ENCODE measurements at regions not wholly inside any gene's neighbourhood (a gene's known extent, or its start where the extent isn't known, plus 50 kb on each side); places are given as distances from the start of the nearest gene placed in this dataset.

GRCh38 chr4:178426871-178427270, 984.6 kb upstream of the AGA start:
- H3K27me3 ChIP-seq (ENCODE audit: control insufficient read depth, insufficient read depth, low read length), result no peaks in the 10 kb centered on the region
- peaks cover 5% of the 10 kb centered on the region for H3K9me3 ChIP-seq (ENCODE audit: control insufficient read depth, insufficient read depth, low read length)
- no peak overlapping the region for H2BK5ac ChIP-seq (ENCODE audit: low read depth, low read length, poor library complexity, severe bottlenecking)
- H2BK120ac ChIP-seq (ENCODE audit: low read depth, low read length), result no peak overlapping the region
- no peak overlapping the region for H3K4ac ChIP-seq (ENCODE audit: low read depth, low read length)
- TF ChIP-seq USF2 (IDR thresholded peaks at IDR 0.05; ENCODE audit: low read depth, low read length) (no peak), NFE2L2 (IDR thresholded peaks at IDR 0.05; ENCODE audit: low read depth, low read length) (no peak), FOS (IDR thresholded peaks at IDR 0.05; ENCODE audit: low read depth, low read length) (no peak), MAZ (IDR thresholded peaks at IDR 0.05; ENCODE audit: borderline replicate concordance, low read depth, low read length) (no peak), CHD1 (IDR thresholded peaks at IDR 0.05; ENCODE audit: low read depth, low read length) (no peak), MXI1 (IDR thresholded peaks at IDR 0.05; ENCODE audit: borderline replicate concordance, low read depth, low read length) (no peak), POLR2A (IDR thresholded peaks at IDR 0.05; ENCODE audit: low read depth, low read length) (no peak), BHLHE40 (IDR thresholded peaks at IDR 0.05; ENCODE audit: low read depth, low read length) (no peak), RCOR1 (IDR thresholded peaks at IDR 0.05; ENCODE audit: insufficient replicate concordance, low read length) (no peak), ELK1 (IDR thresholded peaks at IDR 0.05; ENCODE audit: borderline replicate concordance, low read depth, low read length) (no peak), RFX5 (IDR thresholded peaks at IDR 0.05; ENCODE audit: low read depth, low read length) (no peak), CEBPB (IDR thresholded peaks at IDR 0.05; ENCODE audit: low read depth, low read length) (no peak)
- H3K56ac ChIP-seq (ENCODE audit: extremely low read depth, insufficient read depth, low read length), result no peak overlapping the region
- H3K18ac ChIP-seq (ENCODE audit: low read depth, low read length), result no peak overlapping the region
- WGBS, 2 experiments (ENCODE audit: extremely low coverage in 2 of 2, insufficient read length in 1 of 2), result no CpG with 5 or more reads among the region's 3 CpGs
- POLR2A ChIA-PET (ENCODE audit: unreplicated experiment), result no interaction called here
- no peak overlapping the region for H4K8ac ChIP-seq (ENCODE audit: low read depth in 2 of 2, low read length in 2 of 2)
- intact Hi-C loops (cut with micrococcal nuclease) (no loop called here), in situ Hi-C loops (cut with MboI; ENCODE audit: low sequenced_read_pairs) (no loop called here), dilution Hi-C loops (cut with HindIII; ENCODE audit: low sequenced_read_pairs, unreplicated experiment) (no loop called here)
- H2BK20ac ChIP-seq (ENCODE audit: low read depth, low read length), result no peak overlapping the region
- no peak overlapping the region for H3K14ac ChIP-seq (replicated peaks; ENCODE audit: low read depth, low read length)
- H3K9me1 ChIP-seq (ENCODE audit: insufficient read depth, low read length), result no peaks in the 10 kb centered on the region
- no peak for ATAC-seq (ENCODE audit: low read depth)
- no peak overlapping the region for H2AFZ ChIP-seq (replicated peaks; ENCODE audit: low read length, poor library complexity)
- H3K4me3 ChIP-seq (ENCODE audit: insufficient read depth, low read depth, low read length), result no peak overlapping the region
- CTCF ChIA-PET, result no interaction called here
- H4K20me1 ChIP-seq (ENCODE audit: insufficient read depth, low read length), result no peaks in the 10 kb centered on the region
- no peak overlapping the region for H2AK5ac ChIP-seq (ENCODE audit: low read depth, low read length)
- no TSS peak for BruUV-seq (replicated peaks)
- H3K4me2 ChIP-seq (ENCODE audit: low read depth, low read length), result no peak overlapping the region
- H3K27ac ChIP-seq (ENCODE audit: insufficient read depth, low read length), result no peak overlapping the region
- no peaks in the 10 kb centered on the region for H3K36me3 ChIP-seq (ENCODE audit: control insufficient read depth, insufficient read depth, low read length)
- no peak for DNase-seq
- H2AK9ac ChIP-seq (replicated peaks; ENCODE audit: low read depth, low read length, poor library complexity), result no peak overlapping the region
- H3K4me1 ChIP-seq (ENCODE audit: control insufficient read depth, insufficient read depth, low read length), result no peaks in the 10 kb centered on the region
- no peak overlapping the region for H3K9ac ChIP-seq (ENCODE audit: low read depth, low read length)
- no peak overlapping the region for H3K23ac ChIP-seq (ENCODE audit: low read depth, low read length)
- no peak overlapping the region for H4K5ac ChIP-seq (ENCODE audit: low read depth, low read length)
- H4K91ac ChIP-seq (ENCODE audit: insufficient read depth, low read depth, low read length), result no peak overlapping the region
- no peaks in the 10 kb centered on the region for H3K79me1 ChIP-seq (ENCODE audit: low read depth in 1 of 2, low read length in 2 of 2)
- H2BK15ac ChIP-seq (ENCODE audit: low read depth, low read length), result no peak overlapping the region

All from IMR-90 (cell line).